ENCODE measurements at regions not wholly inside any gene's neighbourhood (a gene's known extent, or its start where the extent isn't known, plus 50 kb on each side); places are given as distances from the start of the nearest gene placed in this dataset.

GRCh38 chr9:82706786-82707185 lies 356.2 kb downstream of the RASEF start:
- no peak for TF ChIP-seq POLR2A (IDR thresholded peaks at IDR 0.05; ENCODE audit: low read depth, low read length)
- TF ChIP-seq POU2F2 (IDR thresholded peaks at IDR 0.05; ENCODE audit: low read depth, low read length), result no peak
- TF ChIP-seq POLR2AphosphoS5 (IDR thresholded peaks at IDR 0.05; ENCODE audit: low read depth, low read length), result no peak
- TF ChIP-seq TAF1 (IDR thresholded peaks at IDR 0.05; ENCODE audit: low read depth, low read length), result no peak
- TF ChIP-seq SPI1 (IDR thresholded peaks at IDR 0.05; ENCODE audit: low read depth, low read length), result no peak
- no peak for TF ChIP-seq PAX5 (IDR thresholded peaks at IDR 0.05; ENCODE audit: insufficient read depth, low read length, severe bottlenecking)

All from GM12891 (cell line).